ENCODE measurements at regions not wholly inside any gene's neighbourhood (a gene's known extent, or its start where the extent isn't known, plus 50 kb on each side); places are given as distances from the start of the nearest gene placed in this dataset.

DNA sequence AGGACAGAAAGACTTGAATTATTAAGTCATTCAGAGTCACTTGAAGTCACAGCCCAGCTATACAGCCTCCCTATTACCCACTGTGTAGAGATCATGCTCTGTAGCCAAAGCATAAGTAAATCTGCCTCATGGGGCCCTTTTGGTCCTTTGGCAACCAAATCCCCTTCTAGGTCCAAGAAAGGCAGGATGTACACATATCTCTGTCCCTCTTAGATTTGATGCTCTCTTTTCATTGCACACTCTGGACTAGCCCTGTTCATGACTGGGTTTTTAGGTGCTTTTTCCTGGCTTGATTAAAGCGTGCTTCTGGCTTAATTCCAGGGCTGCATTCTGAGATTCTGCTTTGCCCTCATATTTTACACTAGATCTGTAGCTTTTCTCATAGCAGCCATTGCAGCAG is 296.8 kb downstream of the TENT5A start:
- Mint-ChIP-seq H3K9me3 (no peaks in the 10 kb centered on the region), H3K4me3 (no peak overlapping the region), H3K27ac (no peak overlapping the region), H3K36me3 (no peaks in the 10 kb centered on the region), H3K4me1 (no peaks in the 10 kb centered on the region), H3K27me3 (no peaks in the 10 kb centered on the region)
- no peak for DNase-seq
- POLR2A ChIA-PET = no interaction called here
- ATAC-seq (ENCODE audit: low read depth) = no peak

DNA sequence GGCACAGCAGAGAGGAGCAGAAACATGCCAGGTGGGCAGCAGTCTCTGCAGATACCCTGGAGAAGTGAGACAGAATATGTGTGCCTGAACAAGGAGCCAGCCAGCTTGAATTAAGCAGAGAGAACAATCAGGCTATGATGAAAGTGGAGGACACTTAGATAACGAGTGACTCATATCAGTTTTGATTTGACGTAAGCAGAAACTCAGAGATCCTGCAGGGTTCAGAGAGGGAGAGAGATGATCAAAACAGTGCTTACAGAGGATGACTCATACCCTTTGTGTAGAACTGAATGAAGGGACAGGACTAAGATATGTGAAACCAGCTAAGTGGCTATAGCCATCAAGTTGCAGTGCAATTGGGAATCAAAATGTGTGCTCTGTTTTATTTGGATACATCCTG is 300.7 kb downstream of the TENT5A start:
- POLR2A ChIA-PET = no interaction called here
- H3K27me3 Mint-ChIP-seq = no peaks in the 10 kb centered on the region
- H3K36me3 Mint-ChIP-seq = no peaks in the 10 kb centered on the region
- no peaks in the 10 kb centered on the region for H3K9me3 Mint-ChIP-seq
- H3K27ac Mint-ChIP-seq = no peak overlapping the region
- ATAC-seq (ENCODE audit: low read depth) (no peak), DNase-seq (no peak)
- no peak overlapping the region for H3K4me3 Mint-ChIP-seq
- H3K4me1 Mint-ChIP-seq = no peaks in the 10 kb centered on the region

DNA sequence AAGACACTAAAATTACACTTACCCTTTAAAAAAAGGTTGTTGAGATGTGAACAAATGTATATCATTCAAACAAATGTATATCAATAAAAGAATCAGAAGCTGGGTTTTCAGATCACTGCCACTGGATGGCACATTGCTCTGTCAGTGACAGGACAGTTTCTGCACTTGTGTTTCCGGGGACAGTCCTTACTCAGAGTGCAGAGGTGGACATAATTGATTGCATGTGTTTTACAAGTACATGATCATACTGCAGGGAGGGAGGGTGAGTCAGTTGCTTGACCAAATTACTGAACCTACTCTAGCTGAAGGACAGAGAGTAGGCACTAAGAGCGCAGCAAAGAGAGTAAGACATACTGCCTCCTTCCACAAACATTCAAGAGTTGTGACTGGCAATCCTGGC is 302.3 kb downstream of the TENT5A start:
- Mint-ChIP-seq H3K4me3 (no peak overlapping the region), H3K27ac (no peak overlapping the region), H3K4me1 (no peaks in the 10 kb centered on the region), H3K27me3 (no peaks in the 10 kb centered on the region), H3K36me3 (no peaks in the 10 kb centered on the region), H3K9me3 (no peaks in the 10 kb centered on the region)
- DNase-seq (no peak), ATAC-seq (ENCODE audit: low read depth) (no peak)
- POLR2A ChIA-PET = no interaction called here

DNA sequence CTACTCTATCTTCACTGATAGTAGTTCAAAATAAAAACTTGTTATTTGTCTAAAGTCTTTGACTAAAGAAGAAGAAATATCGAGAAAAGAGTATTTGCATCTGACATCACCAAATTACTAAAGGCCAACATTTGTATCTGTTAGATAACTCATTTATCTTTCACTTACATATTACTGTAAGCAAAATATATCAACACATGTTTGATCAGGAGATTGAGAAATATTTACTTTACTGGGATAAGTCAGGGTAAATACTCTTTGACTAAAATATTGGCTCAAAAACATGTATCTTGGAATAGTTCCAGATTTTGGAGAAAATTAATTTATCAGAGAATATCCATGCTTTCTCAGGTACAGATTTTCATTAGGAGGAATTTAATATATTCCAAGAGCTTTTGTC is 306.0 kb downstream of the TENT5A start:
- Mint-ChIP-seq H3K27ac (no peak overlapping the region), H3K36me3 (no peaks in the 10 kb centered on the region), H3K4me3 (no peak overlapping the region), H3K27me3 (no peaks in the 10 kb centered on the region), H3K9me3 (no peaks in the 10 kb centered on the region), H3K4me1 (no peaks in the 10 kb centered on the region)
- no peak for DNase-seq
- no peak for ATAC-seq (ENCODE audit: low read depth)
- POLR2A ChIA-PET = no interaction called here

DNA sequence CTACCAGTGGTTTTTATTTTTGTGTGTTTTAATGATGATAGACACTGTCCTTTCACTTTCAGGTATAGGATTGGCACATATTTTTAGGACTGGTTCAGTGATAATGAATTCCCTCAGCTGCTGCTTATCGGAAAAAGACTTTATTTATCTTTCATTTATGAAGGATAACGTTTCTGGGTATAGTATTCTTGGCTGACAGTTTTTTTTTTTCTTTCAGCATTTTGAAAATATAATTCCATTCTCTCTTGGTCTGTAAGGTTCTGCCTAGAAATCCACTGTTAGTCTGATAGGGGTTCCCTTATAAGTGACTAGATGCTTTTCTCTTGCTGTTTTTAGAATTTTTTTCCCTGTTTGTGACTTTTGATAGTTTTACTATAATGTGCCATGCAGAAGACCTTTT is 313.1 kb downstream of the TENT5A start:
- no peak for ATAC-seq (ENCODE audit: low read depth)
- Mint-ChIP-seq H3K27ac (no peak overlapping the region), H3K4me3 (no peak overlapping the region), H3K4me1 (no peaks in the 10 kb centered on the region), H3K9me3 (peaks cover 15% of the 10 kb centered on the region), H3K27me3 (no peaks in the 10 kb centered on the region), H3K36me3 (no peaks in the 10 kb centered on the region)
- DNase-seq = no peak
- POLR2A ChIA-PET = no interaction called here

DNA sequence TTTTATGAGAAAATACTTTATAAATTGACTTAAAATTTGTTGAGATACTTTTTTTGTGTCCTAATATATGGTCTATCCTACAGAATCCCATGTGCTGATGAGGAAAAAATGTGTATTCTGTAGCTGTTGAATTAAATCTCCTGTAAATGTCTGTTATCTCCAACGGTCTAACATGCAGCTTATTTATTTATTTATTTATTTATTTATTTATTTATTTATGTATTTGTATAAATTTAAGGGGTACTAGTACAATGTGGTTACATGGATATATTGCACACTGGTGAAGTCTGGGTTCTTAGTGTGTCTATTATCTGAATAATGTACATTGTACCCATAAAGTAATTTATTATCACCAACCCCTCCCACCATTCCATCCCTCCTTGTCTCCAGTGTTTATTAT is 315.5 kb downstream of the TENT5A start:
- H3K4me3 Mint-ChIP-seq = no peak overlapping the region
- H3K27me3 Mint-ChIP-seq = no peaks in the 10 kb centered on the region
- DNase-seq = no peak
- H3K4me1 Mint-ChIP-seq = no peaks in the 10 kb centered on the region
- no peak for ATAC-seq (ENCODE audit: low read depth)
- POLR2A ChIA-PET = no interaction called here
- H3K36me3 Mint-ChIP-seq = no peaks in the 10 kb centered on the region
- no peak overlapping the region for H3K27ac Mint-ChIP-seq
- peaks cover 15% of the 10 kb centered on the region for H3K9me3 Mint-ChIP-seq

DNA sequence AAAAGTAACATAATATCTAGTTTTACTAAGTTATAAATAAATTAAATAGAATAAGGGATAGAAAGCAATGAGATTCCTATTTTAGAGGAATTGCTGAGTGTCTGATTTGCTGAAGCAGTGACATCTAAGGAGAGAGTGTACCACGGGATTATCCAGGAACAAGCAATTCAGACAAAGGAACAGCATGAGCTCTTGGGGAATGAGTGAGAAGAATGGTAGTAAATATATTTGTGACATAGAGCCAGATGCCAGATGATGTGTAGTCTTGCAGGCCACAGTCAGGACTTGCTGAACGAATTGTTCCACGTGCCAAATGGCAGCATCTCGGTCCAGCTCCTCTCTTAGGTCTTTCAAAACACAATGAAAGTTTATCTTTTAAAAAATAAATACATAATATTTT is 339.2 kb downstream of the TENT5A start:
- Mint-ChIP-seq H3K4me1 (no peaks in the 10 kb centered on the region), H3K4me3 (no peak overlapping the region), H3K27me3 (no peaks in the 10 kb centered on the region), H3K36me3 (no peaks in the 10 kb centered on the region), H3K9me3 (no peaks in the 10 kb centered on the region), H3K27ac (no peak overlapping the region)
- ATAC-seq (ENCODE audit: low read depth) = no peak
- DNase-seq = no peak
- POLR2A ChIA-PET = no interaction called here

DNA sequence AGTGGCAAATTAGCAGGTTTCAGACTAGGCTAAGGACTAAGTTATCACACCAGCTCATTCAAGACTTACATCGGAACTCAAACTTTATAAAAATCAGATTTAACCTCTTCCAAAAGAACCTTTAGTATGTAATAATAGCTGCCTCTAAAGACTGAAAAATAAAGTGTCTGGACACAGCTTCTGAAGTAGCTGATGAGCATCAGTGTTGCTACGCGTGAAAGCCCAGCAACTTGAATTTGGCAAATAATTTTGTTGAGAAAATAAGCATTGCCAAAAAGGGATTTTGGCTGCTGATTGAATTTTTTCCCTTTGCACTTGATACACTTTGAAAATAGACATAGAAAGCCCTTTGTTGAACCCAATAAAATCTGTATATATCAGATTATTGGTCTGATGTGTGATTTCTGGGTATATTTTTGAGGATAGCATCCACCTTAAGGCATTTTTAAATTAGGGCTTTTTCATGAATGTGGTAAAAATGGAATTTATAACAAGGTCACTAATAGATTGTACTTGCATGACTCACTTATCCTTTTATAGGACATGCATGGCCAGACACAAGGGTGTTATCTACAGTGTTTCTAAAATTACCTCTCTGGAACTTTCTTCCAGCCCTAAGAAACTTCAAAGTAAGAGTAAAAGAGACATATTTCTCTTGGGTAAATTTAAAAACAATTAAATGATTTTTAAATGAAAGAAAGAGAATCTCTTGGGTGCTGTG is 350.4 kb downstream of the TENT5A start:
- Mint-ChIP-seq H3K4me1 (no peaks in the 10 kb centered on the region), H3K27ac (no peak overlapping the region), H3K9me3 (no peaks in the 10 kb centered on the region), H3K36me3 (no peaks in the 10 kb centered on the region), H3K27me3 (no peaks in the 10 kb centered on the region), H3K4me3 (no peak overlapping the region)
- no peak for DNase-seq
- ATAC-seq (ENCODE audit: low read depth) = no peak
- POLR2A ChIA-PET = no interaction called here

DNA sequence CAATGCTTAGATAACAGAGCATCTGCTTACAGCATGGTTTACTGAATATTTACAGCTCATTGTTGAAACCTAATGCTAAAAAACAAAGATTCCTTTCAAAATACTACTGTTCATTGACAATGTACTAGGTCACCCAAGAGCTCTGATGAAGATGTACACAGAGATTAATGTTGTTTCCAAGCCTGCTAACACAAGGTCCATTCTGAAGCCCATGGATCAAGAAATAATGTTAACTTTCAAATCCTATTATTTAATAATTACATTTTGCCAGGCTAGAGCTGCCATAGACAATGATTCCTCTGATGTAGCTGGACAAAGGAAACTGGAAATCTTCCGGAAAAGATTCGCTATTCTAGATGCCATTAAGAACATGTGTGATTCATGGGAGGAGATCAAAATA is 355.6 kb downstream of the TENT5A start:
- ATAC-seq (ENCODE audit: low read depth) = no peak
- Mint-ChIP-seq H3K27ac (no peak overlapping the region), H3K4me3 (no peak overlapping the region), H3K9me3 (no peaks in the 10 kb centered on the region), H3K27me3 (no peaks in the 10 kb centered on the region), H3K4me1 (no peaks in the 10 kb centered on the region), H3K36me3 (no peaks in the 10 kb centered on the region)
- POLR2A ChIA-PET = no interaction called here
- no peak for DNase-seq

DNA sequence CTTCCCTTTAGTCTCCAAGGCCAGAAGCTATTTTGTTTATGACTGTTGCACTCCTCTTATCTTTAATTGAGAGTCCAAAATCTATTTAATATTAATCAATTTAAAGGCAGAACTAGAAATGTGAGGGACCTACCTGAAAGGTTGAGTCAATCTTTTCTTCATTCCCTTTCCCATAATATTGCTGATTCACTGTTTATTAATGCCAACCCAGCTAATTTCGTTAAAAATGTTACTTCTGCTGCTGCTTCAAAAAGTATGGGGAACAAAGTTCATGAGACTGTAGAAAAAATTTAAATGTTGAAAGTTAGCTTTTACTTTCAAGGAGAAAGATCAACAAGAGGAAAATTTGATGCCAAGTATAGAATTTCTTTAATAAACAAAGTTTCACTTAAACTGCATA is 365.3 kb downstream of the TENT5A start:
- POLR2A ChIA-PET = no interaction called here
- Mint-ChIP-seq H3K27me3 (no peaks in the 10 kb centered on the region), H3K27ac (no peak overlapping the region), H3K36me3 (no peaks in the 10 kb centered on the region), H3K4me1 (no peaks in the 10 kb centered on the region), H3K9me3 (peaks cover 2% of the 10 kb centered on the region), H3K4me3 (no peak overlapping the region)
- no peak for ATAC-seq (ENCODE audit: low read depth)
- DNase-seq = no peak

DNA sequence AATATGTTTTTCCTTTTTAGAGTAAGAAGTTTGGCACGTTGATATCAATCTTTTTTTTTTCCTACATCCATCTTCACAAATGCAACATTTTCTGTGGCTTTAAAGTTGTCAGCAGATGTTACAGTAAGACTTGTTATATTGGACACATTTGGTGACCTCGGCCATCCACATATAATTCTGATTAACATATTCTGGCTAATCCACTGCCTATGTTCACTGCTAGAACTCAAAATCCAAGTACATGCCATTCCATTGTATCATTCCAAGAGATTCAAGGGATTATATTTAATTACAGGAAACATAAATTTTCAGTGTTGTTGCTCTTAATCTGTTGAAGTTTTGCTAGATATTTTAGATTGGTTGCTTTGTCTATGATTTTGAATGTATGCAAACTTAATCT is 367.6 kb downstream of the TENT5A start:
- no peaks in the 10 kb centered on the region for H3K4me1 Mint-ChIP-seq
- H3K27ac Mint-ChIP-seq = no peak overlapping the region
- POLR2A ChIA-PET = no interaction called here
- H3K9me3 Mint-ChIP-seq = peaks cover 2% of the 10 kb centered on the region
- H3K36me3 Mint-ChIP-seq = no peaks in the 10 kb centered on the region
- H3K4me3 Mint-ChIP-seq = no peak overlapping the region
- no peak for DNase-seq
- no peak for ATAC-seq (ENCODE audit: low read depth)
- H3K27me3 Mint-ChIP-seq = no peaks in the 10 kb centered on the region

DNA sequence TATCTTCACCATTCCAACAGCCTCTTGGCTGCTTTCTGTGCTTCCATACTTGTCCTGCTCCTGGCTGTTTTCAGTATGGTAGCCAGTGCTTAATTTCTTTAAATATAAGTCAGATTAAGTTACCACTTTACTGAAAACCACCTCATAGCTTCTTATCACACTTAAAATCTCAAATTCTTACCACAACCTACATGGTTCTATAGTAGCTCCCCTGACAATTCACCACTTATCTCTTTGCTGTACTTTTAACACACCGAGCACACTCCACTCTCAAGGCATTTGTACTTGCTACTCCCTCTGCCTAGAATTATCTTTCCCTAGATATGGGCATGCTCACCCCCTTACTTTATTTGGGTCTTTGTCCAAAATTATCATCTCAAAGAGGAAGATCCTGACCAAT is 369.0 kb downstream of the TENT5A start:
- peaks cover 2% of the 10 kb centered on the region for H3K9me3 Mint-ChIP-seq
- H3K4me1 Mint-ChIP-seq = no peaks in the 10 kb centered on the region
- H3K27me3 Mint-ChIP-seq = no peaks in the 10 kb centered on the region
- H3K36me3 Mint-ChIP-seq = no peaks in the 10 kb centered on the region
- DNase-seq = no peak
- ATAC-seq (ENCODE audit: low read depth) = no peak
- POLR2A ChIA-PET = no interaction called here
- no peak overlapping the region for H3K4me3 Mint-ChIP-seq
- H3K27ac Mint-ChIP-seq = no peak overlapping the region

DNA sequence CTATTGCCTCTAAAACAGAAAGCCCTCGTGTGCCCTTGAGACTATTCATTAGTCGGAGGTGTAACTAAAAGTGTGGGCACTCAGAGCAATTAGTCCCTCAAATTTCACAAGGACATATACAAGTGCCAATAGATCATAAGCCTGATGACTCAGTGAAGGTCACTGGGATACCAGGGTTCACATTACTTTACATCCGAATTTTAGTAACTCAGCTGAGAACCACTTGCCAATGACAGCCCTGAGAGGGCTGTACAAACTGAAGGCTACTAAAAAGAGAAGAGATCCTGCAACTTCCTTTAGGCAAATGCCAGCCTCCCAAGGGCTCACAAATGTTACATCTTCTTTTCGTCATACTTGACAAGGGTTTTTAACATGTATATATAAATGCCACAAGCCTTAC is 369.6 kb downstream of the TENT5A start:
- Mint-ChIP-seq H3K27me3 (no peaks in the 10 kb centered on the region), H3K4me1 (no peaks in the 10 kb centered on the region)

DNA sequence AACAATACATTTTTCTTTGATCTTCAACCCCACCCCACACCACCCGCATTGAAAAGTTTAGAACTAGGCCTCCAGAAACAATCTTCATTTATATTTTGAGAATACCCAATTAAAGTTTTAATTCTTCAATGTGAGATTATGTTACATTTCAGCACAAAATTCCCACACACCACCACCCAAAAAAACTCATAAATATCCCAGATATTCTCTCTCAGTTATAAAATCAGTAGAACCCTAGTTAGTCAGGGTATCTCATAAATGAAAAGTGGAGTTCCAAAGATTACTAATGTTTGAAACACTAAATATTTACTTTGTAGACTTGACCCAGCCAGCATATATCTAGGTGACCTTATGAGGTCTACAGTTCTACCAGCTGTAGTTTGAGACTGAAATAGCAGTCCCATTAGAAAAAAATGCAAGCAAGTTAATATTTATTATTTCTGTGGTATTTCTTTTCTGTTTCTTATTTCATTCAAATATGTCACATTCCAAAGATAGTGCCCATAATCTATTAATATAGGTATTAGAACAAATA is 371.0 kb downstream of the TENT5A start:
- Mint-ChIP-seq H3K27ac (no peak overlapping the region), H3K4me1 (no peaks in the 10 kb centered on the region), H3K9me3 (peaks cover 2% of the 10 kb centered on the region), H3K27me3 (no peaks in the 10 kb centered on the region), H3K4me3 (no peak overlapping the region), H3K36me3 (no peaks in the 10 kb centered on the region)
- no peak for DNase-seq
- POLR2A ChIA-PET = no interaction called here
- no peak for ATAC-seq (ENCODE audit: low read depth)

More for the DNA sequence above, 369.6 kb downstream of the TENT5A start:
- ATAC-seq (ENCODE audit: low read depth) (no peak), DNase-seq (no peak)
- H3K27ac Mint-ChIP-seq = no peak overlapping the region
- H3K9me3 Mint-ChIP-seq = peaks cover 2% of the 10 kb centered on the region
- no peak overlapping the region for H3K4me3 Mint-ChIP-seq
- H3K36me3 Mint-ChIP-seq = no peaks in the 10 kb centered on the region
- POLR2A ChIA-PET = no interaction called here
